Adrenal gland (tissue), 9 donors: ENCODE measurements at regions not wholly inside any gene's neighbourhood (a gene's known extent, or its start where the extent isn't known, plus 50 kb on each side); places are given as distances from the start of the nearest gene placed in this dataset.

ENCODE experiments used
- DNase-seq, 7 donors: peaks; one replicate each; pipeline ENCODE4 v3.0.0-alpha.2; 2019 to 2020
- H3K27ac ChIP-seq, 5 donors: fragments of 200-600 bp; sonication (generic) in 4 of 5; 1 replicate in 3 of 5; 2 replicates in 2 of 5; pipeline versions ENCODE4 v1.5.1 to v1.8.0; 2016 to 2020; ENCODE audit warnings: mild to moderate bottlenecking in 1 of 5
- H3K27me3 ChIP-seq: fragments of 200-600 bp; 2 replicates; pipeline ENCODE4 v1.8.0; 2021
- H3K36me3 ChIP-seq, 2 donors: fragments of 200-600 bp; replicated peaks in 1 of 2; 1 replicate in 1 of 2; 2 replicates in 1 of 2; pipeline versions ENCODE4 v1.5.1 to v1.8.0; 2018 to 2022
- H3K4me1 ChIP-seq, 2 donors: fragments of 200-600 bp; replicated peaks in 1 of 2; 1 replicate in 1 of 2; 2 replicates in 1 of 2; pipeline versions ENCODE4 v1.5.1 to v1.8.0; 2018 to 2021
- H3K4me3 ChIP-seq, 4 donors: fragments of 200-600 bp; sonication (generic) in 3 of 4; one replicate each; pipeline ENCODE4 v1.5.1; 2016 to 2018
- H3K9me3 ChIP-seq, 3 donors: fragments of 200-600 bp; sonication (generic) in 1 of 3; replicated peaks in 1 of 3; 1 replicate in 2 of 3; 2 replicates in 1 of 3; pipeline versions ENCODE4 v1.5.1 to v1.8.0; 2016 to 2021
- POLR2A ChIP-seq, 2 donors: fragments of 450-650 bp; IDR thresholded peaks; one replicate each; pipeline ENCODE4 v1.6.1; 2017; ENCODE audit warnings: antibody characterized with exemption in 2 of 2, mild to moderate bottlenecking in 2 of 2, moderate library complexity in 1 of 2
- WGBS, 4 donors: extraction: QIAGEN DNeasy Blood & Tissue Kit in 2 of 4; methylation state at CpG; one replicate each; pipeline versions ENCODE4 v1.1.5 to v1.1.7; 2013 to 2017; 5-methylcytosine and 5-hydroxymethylcytosine counted together
- intact Hi-C, 2 donors: fragments of 100-400 bp; cut with DNase I; formaldehyde crosslinking; loops; one replicate each; pipeline versions ENCODE4 v1.14.1 to v1.15.0; 2022 to 2023
- TF ChIP-seq, protein P1 (sequence below), 6 experiments: fragments of 450-650 bp in 4 of 6; fragments of 200-600 bp in 2 of 6; sonication (generic) in 1 of 6; IDR thresholded peaks; 1 replicate in 5 of 6; 2 replicates in 1 of 6; pipeline versions ENCODE4 v1.5.1 to v1.8.0; 2016 to 2021; ENCODE audit warnings: antibody characterized with exemption in 6 of 6, mild to moderate bottlenecking in 2 of 6, moderate library complexity in 1 of 6
- donor health status: healthy with polysubstance abuse.
- donor health status: Bipolar disorder and iron deficiency.
- donor health status: DM: yes; HTN: yes; CAD: no.
- donor health status: DM: no; HTN: no; CAD: no.
- donor health status: DM: no; HTN: no; CAD: no.

DNA sequence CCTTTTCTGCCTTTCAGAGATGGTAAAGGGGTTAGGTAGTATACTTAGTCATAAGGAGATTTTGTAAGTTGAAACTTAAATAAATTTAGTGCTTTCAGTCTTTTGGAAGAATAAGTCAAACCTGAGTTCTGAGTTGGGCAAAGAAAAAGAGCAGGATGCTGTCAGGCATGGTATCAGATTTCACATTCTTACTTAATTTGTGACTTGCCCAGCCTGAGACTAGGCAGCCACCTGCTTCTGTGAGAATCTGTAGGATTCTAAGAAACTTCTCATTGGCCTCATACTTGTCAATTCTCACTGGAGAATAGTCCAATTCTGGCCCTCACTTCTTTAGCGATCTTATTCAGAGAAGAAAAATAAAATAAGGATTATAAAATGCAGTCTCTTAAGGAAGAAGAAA is 577.5 kb downstream of the DIPK2A start:
- 60 to 74% (median 68%) methylated on average over 1 of the region's 1 CpG for WGBS, 4 donors
- intact Hi-C loops: no loop called here

DNA sequence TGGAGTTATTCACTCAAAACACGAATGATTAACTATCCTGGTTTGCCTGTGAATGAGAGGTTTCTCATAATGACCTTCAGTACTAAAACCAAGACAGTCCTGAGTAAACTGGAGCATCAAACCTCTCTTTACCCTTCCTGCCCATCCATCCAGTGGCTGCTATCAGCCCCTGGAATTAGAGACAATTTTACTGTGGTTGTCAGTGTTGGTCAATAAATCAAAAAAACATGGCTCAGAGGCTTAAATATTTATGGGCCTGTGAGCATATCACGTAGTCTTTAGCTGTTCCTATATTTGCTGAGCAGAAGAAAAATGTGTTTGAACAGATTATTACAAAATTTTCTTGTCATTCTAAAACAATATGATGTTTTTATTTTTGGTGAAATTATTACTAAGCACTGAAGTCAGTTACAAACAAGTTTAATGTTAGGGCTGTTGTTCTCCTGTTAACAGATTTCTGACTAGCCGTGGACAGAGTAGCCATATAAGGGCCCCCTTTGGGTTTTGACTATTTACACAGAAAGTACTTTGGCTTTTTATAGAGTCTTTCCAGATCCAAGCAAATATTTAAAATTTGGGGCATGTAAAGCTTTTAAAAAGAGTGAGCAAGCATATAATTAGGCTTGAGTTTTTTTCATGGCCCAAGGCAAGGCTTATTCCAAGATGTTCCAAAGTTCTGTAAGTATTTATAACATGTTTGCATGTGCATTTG is 580.9 kb downstream of the DIPK2A start:
- no peak overlapping the region for H3K27ac ChIP-seq
- TF ChIP-seq, protein P1, sequence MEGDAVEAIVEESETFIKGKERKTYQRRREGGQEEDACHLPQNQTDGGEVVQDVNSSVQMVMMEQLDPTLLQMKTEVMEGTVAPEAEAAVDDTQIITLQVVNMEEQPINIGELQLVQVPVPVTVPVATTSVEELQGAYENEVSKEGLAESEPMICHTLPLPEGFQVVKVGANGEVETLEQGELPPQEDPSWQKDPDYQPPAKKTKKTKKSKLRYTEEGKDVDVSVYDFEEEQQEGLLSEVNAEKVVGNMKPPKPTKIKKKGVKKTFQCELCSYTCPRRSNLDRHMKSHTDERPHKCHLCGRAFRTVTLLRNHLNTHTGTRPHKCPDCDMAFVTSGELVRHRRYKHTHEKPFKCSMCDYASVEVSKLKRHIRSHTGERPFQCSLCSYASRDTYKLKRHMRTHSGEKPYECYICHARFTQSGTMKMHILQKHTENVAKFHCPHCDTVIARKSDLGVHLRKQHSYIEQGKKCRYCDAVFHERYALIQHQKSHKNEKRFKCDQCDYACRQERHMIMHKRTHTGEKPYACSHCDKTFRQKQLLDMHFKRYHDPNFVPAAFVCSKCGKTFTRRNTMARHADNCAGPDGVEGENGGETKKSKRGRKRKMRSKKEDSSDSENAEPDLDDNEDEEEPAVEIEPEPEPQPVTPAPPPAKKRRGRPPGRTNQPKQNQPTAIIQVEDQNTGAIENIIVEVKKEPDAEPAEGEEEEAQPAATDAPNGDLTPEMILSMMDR (IDR thresholded peaks at IDR 0.05): no peak
- no peak for TF ChIP-seq POLR2A (IDR thresholded peaks at IDR 0.05)
- peaks cover 0 to 7% of the 10 kb centered on the region in 2 donors for H3K4me1 ChIP-seq
- no peaks in the 10 kb centered on the region for H3K9me3 ChIP-seq
- no peak overlapping the region for H3K4me3 ChIP-seq
- H3K36me3 ChIP-seq: no peaks in the 10 kb centered on the region
- no peaks in the 10 kb centered on the region for H3K27me3 ChIP-seq
- 53 to 89% (median 64%) methylated on average over 3 of the region's 3 CpGs for WGBS, 4 donors
- no peak for DNase-seq
- intact Hi-C loops: no loop called here

More for the DNA sequence above, 577.5 kb downstream of the DIPK2A start:
- no peaks in the 10 kb centered on the region for H3K36me3 ChIP-seq
- H3K4me1 ChIP-seq: peaks cover 0 to 7% of the 10 kb centered on the region in 2 donors
- no peaks in the 10 kb centered on the region for H3K27me3 ChIP-seq
- H3K9me3 ChIP-seq: no peaks in the 10 kb centered on the region
- TF ChIP-seq, protein P1 (IDR thresholded peaks at IDR 0.05): no peak
- TF ChIP-seq POLR2A (IDR thresholded peaks at IDR 0.05): no peak
- no peak overlapping the region for H3K27ac ChIP-seq
- DNase-seq: no peak
- no peak overlapping the region for H3K4me3 ChIP-seq

DNA sequence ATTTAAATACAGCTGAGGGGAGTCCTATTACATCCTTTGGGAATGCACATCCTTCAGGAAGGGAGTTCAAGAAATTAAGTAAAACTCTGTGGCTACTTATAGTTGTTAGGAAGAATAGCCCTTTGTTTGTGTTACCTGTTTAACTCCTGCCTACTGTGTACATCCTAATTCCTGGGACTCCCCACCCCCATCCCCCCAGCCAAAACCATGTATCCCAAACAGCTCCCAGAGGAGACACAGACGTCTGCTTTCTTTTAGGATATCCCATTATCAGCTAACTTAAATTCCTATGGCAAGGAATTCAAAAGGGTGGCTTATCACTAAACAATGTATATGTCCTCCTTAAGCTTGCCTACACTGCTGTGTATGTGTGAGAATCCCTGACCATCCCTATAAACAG is 581.7 kb downstream of the DIPK2A start:
- Histone ChIP-seq H3K9me3 (no peaks in the 10 kb centered on the region), H3K27ac (no peak overlapping the region), H3K4me3 (no peak overlapping the region), H3K36me3 (no peaks in the 10 kb centered on the region), H3K4me1 (peaks cover 0 to 7% of the 10 kb centered on the region in 2 donors), H3K27me3 (no peaks in the 10 kb centered on the region)
- intact Hi-C loops: no loop called here
- WGBS, 4 donors: 65 to 91% (median 79%) methylated on average over 1 of the region's 1 CpG
- TF ChIP-seq, protein P1 (IDR thresholded peaks at IDR 0.05): no peak
- TF ChIP-seq POLR2A (IDR thresholded peaks at IDR 0.05): no peak
- no peak for DNase-seq

DNA sequence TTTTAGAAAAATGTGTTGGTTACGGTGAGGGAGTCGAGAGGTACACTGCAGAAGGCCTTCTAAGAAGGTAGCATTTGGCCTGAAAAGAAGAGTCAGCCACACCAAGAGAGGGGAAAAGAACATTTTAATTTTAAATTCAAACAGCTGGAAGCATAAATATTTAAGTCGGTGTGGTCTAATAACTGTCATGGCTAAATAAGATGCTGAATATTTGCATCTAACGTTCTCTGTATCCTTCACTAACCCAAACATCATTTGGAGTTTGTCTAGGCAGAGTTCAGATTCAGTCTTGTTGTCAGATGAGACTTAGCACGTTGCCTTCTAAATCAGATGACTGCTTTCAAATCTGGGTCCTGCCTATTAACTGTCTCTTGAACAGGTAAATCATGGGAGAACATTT is 583.3 kb downstream of the DIPK2A start:
- Histone ChIP-seq H3K27ac (no peak overlapping the region), H3K36me3 (no peaks in the 10 kb centered on the region), H3K27me3 (no peaks in the 10 kb centered on the region), H3K4me1 (no peaks in the 10 kb centered on the region), H3K9me3 (no peaks in the 10 kb centered on the region), H3K4me3 (no peak overlapping the region)
- TF ChIP-seq, protein P1 (IDR thresholded peaks at IDR 0.05): no peak
- no peak for TF ChIP-seq POLR2A (IDR thresholded peaks at IDR 0.05)
- intact Hi-C loops: no loop called here
- no peak for DNase-seq
- 72 to 92% (median 85%) methylated on average over 5 of the region's 5 CpGs for WGBS, 4 donors
